Skeletal muscle satellite cell (primary cell): ENCODE measurements at regions not wholly inside any gene's neighbourhood (a gene's known extent, or its start where the extent isn't known, plus 50 kb on each side); places are given as distances from the start of the nearest gene placed in this dataset.
A peak's percentile ranks its signal among the peaks of the same experiment; 100 is the strongest.

Experiments used
- H3K27me3 ChIP-seq: 2 replicates; pipeline ENCODE4 v1.7.0; 2013; ENCODE audit warnings: low read length; ENCODE audit not compliant: control insufficient read depth, insufficient read depth
- H3K36me3 ChIP-seq: 2 replicates; pipeline ENCODE4 v1.7.0; 2013; ENCODE audit warnings: mild to moderate bottlenecking, control low read depth, low read length; ENCODE audit not compliant: insufficient read depth
- H3K4me1 ChIP-seq: 2 replicates; pipeline ENCODE4 v1.7.0; 2013; ENCODE audit warnings: low read length; ENCODE audit not compliant: control insufficient read depth, insufficient read depth
- H3K4me2 ChIP-seq: 2 replicates; pipeline ENCODE4 v1.7.0; 2013; ENCODE audit warnings: mild to moderate bottlenecking, low read length
- H3K4me3 ChIP-seq: 2 replicates; pipeline ENCODE4 v1.7.0; 2013; ENCODE audit warnings: low read length
- H3K9ac ChIP-seq: 2 replicates; pipeline ENCODE4 v1.7.0; 2013; ENCODE audit warnings: mild to moderate bottlenecking, low read depth, low read length, moderate library complexity
- H3K9me3 ChIP-seq: replicated peaks from 2 replicates; pipeline ENCODE4 v1.7.0; 2013; ENCODE audit warnings: mild to moderate bottlenecking, control low read depth, low read length

GRCh38 chr3:31357451-31357850 lies 175.3 kb upstream of the STT3B start:
- H3K27me3 ChIP-seq = no peaks in the 10 kb centered on the region
- peaks cover 21% of the 10 kb centered on the region for H3K4me1 ChIP-seq
- no peaks in the 10 kb centered on the region for H3K9me3 ChIP-seq
- H3K4me2 ChIP-seq = no peak overlapping the region
- no peaks in the 10 kb centered on the region for H3K36me3 ChIP-seq
- H3K4me3 ChIP-seq = no peak overlapping the region
- H3K9ac ChIP-seq = no peak overlapping the region

- Histone ChIP-seq H3K4me1 (peaks cover 21% of the 10 kb centered on the region), H3K4me2 (no peak overlapping the region), H3K4me3 (no peak overlapping the region), H3K9ac (no peak overlapping the region), H3K9me3 (no peaks in the 10 kb centered on the region), H3K27me3 (no peaks in the 10 kb centered on the region), H3K36me3 (no peaks in the 10 kb centered on the region)
These were observed 174.2 kb upstream of the STT3B start for GRCh38 chr3:31358473-31359070.

GRCh38 chr3:31361371-31362273 lies 171.1 kb upstream of the STT3B start:
- H3K36me3 ChIP-seq = no peaks in the 10 kb centered on the region
- H3K4me1 ChIP-seq = peaks cover 27% of the 10 kb centered on the region
- peak overlapping the region; percentile 29 for H3K4me3 ChIP-seq
- no peaks in the 10 kb centered on the region for H3K27me3 ChIP-seq
- H3K9me3 ChIP-seq = no peaks in the 10 kb centered on the region
- peak overlapping the region; percentile 70 for H3K4me2 ChIP-seq
- peak overlapping the region; percentile 65 for H3K9ac ChIP-seq

- Histone ChIP-seq H3K36me3 (no peaks in the 10 kb centered on the region), H3K27me3 (no peaks in the 10 kb centered on the region), H3K4me2 (peak overlapping the region; percentile 4), H3K9ac (no peak overlapping the region), H3K4me3 (no peak overlapping the region), H3K4me1 (peaks cover 27% of the 10 kb centered on the region), H3K9me3 (no peaks in the 10 kb centered on the region)
These were observed 168.5 kb upstream of the STT3B start for GRCh38 chr3:31364188-31364587.

GRCh38 chr3:31364711-31365110 lies 168.0 kb upstream of the STT3B start:
- Histone ChIP-seq H3K4me3 (no peak overlapping the region), H3K9me3 (no peaks in the 10 kb centered on the region), H3K36me3 (no peaks in the 10 kb centered on the region), H3K4me1 (peaks cover 30% of the 10 kb centered on the region), H3K9ac (no peak overlapping the region), H3K27me3 (no peaks in the 10 kb centered on the region), H3K4me2 (peak overlapping the region; percentile 31)

GRCh38 chr3:31367518-31367917 lies 165.2 kb upstream of the STT3B start:
- H3K4me1 ChIP-seq = peaks cover 22% of the 10 kb centered on the region
- H3K4me3 ChIP-seq = no peak overlapping the region
- H3K4me2 ChIP-seq = no peak overlapping the region
- H3K36me3 ChIP-seq = no peaks in the 10 kb centered on the region
- no peaks in the 10 kb centered on the region for H3K27me3 ChIP-seq
- H3K9ac ChIP-seq = no peak overlapping the region
- H3K9me3 ChIP-seq = no peaks in the 10 kb centered on the region

- Histone ChIP-seq H3K27me3 (no peaks in the 10 kb centered on the region), H3K4me3 (no peak overlapping the region), H3K9ac (no peak overlapping the region), H3K36me3 (no peaks in the 10 kb centered on the region), H3K9me3 (no peaks in the 10 kb centered on the region), H3K4me1 (peaks cover 14% of the 10 kb centered on the region), H3K4me2 (no peak overlapping the region)
These were observed 162.9 kb upstream of the STT3B start for GRCh38 chr3:31369637-31370379.

- Histone ChIP-seq H3K9ac (no peak overlapping the region), H3K4me1 (peaks cover 11% of the 10 kb centered on the region), H3K27me3 (no peaks in the 10 kb centered on the region), H3K4me2 (no peak overlapping the region), H3K4me3 (no peak overlapping the region), H3K36me3 (no peaks in the 10 kb centered on the region), H3K9me3 (no peaks in the 10 kb centered on the region)
These were observed 162.4 kb upstream of the STT3B start for GRCh38 chr3:31370380-31370666.

GRCh38 chr3:31370681-31371080 lies 162.0 kb upstream of the STT3B start:
- H3K4me2 ChIP-seq = no peak overlapping the region
- no peaks in the 10 kb centered on the region for H3K9me3 ChIP-seq
- no peak overlapping the region for H3K4me3 ChIP-seq
- peaks cover 11% of the 10 kb centered on the region for H3K4me1 ChIP-seq
- H3K36me3 ChIP-seq = no peaks in the 10 kb centered on the region
- H3K9ac ChIP-seq = no peak overlapping the region
- no peaks in the 10 kb centered on the region for H3K27me3 ChIP-seq

GRCh38 chr3:31371484-31372177 lies 161.1 kb upstream of the STT3B start:
- no peaks in the 10 kb centered on the region for H3K27me3 ChIP-seq
- H3K4me1 ChIP-seq = peaks cover 11% of the 10 kb centered on the region
- H3K9me3 ChIP-seq = no peaks in the 10 kb centered on the region
- no peak overlapping the region for H3K9ac ChIP-seq
- no peak overlapping the region for H3K4me3 ChIP-seq
- H3K4me2 ChIP-seq = no peak overlapping the region
- no peaks in the 10 kb centered on the region for H3K36me3 ChIP-seq

- Histone ChIP-seq H3K36me3 (no peaks in the 10 kb centered on the region), H3K4me2 (no peak overlapping the region), H3K4me3 (no peak overlapping the region), H3K9me3 (no peaks in the 10 kb centered on the region), H3K4me1 (peaks cover 25% of the 10 kb centered on the region), H3K27me3 (no peaks in the 10 kb centered on the region), H3K9ac (no peak overlapping the region)
These were observed 159.0 kb upstream of the STT3B start for GRCh38 chr3:31373681-31374080.
